Spinal cord (tissue), 9 donors: ENCODE measurements at regions not wholly inside any gene's neighbourhood (a gene's known extent, or its start where the extent isn't known, plus 50 kb on each side); places are given as distances from the start of the nearest gene placed in this dataset.

ENCODE experiments used
- DNase-seq, 6 donors: peaks; one replicate each; pipeline versions ENCODE4 v3.0.0 to v3.0.0-alpha.2; 2013 to 2015; ENCODE audit warnings: low spot score in 6 of 6, low read depth in 4 of 6
- H3K27ac ChIP-seq: one replicate; pipeline ENCODE4 v1.5.1; 2013; ENCODE audit warnings: low read depth, low read length, control low read depth
- H3K27me3 ChIP-seq: one replicate; pipeline ENCODE4 v1.6.1; 2013; ENCODE audit warnings: low read length; ENCODE audit not compliant: control insufficient read depth, insufficient read depth
- H3K36me3 ChIP-seq: one replicate; pipeline ENCODE4 v1.6.1; 2013; ENCODE audit warnings: low read length; ENCODE audit not compliant: control insufficient read depth, insufficient read depth
- H3K4me1 ChIP-seq: one replicate; pipeline ENCODE4 v1.6.1; 2013; ENCODE audit warnings: low read length; ENCODE audit not compliant: control insufficient read depth, insufficient read depth
- H3K4me3 ChIP-seq: one replicate; pipeline ENCODE4 v1.5.1; 2013; ENCODE audit warnings: low read depth, low read length, control low read depth
- H3K9me3 ChIP-seq: one replicate; pipeline ENCODE4 v1.6.1; 2013; ENCODE audit warnings: low read length; ENCODE audit not compliant: control insufficient read depth, insufficient read depth
- WGBS: methylation state at CpG from one replicate; pipeline ENCODE4 v1.1.5; 2013; ENCODE audit warnings: missing lambda C conversion rate; ENCODE audit not compliant: insufficient coverage; 5-methylcytosine and 5-hydroxymethylcytosine counted together
- donor health status: healthy.

- Histone ChIP-seq H3K4me3 (no peak overlapping the region), H3K9me3 (no peaks in the 10 kb centered on the region), H3K4me1 (no peaks in the 10 kb centered on the region), H3K27me3 (peaks cover 4% of the 10 kb centered on the region), H3K27ac (no peak overlapping the region), H3K36me3 (no peaks in the 10 kb centered on the region)
- 77% methylated on average over 3 of the region's 4 CpGs for WGBS
- DNase-seq = no peak
Observed at GRCh38 chr5:133741818-133742355, 129.5 kb upstream of the FSTL4 start.

- Histone ChIP-seq H3K36me3 (no peaks in the 10 kb centered on the region), H3K27me3 (peaks cover 2% of the 10 kb centered on the region), H3K4me3 (no peak overlapping the region), H3K27ac (no peak overlapping the region), H3K9me3 (no peaks in the 10 kb centered on the region), H3K4me1 (no peaks in the 10 kb centered on the region)
- DNase-seq = no peak
- 45% methylated on average over 2 of the region's 4 CpGs for WGBS
Observed at GRCh38 chr5:133741396-133741795, 129.1 kb upstream of the FSTL4 start.

GRCh38 chr5:133739181-133739780 is 126.9 kb upstream of the FSTL4 start:
- Histone ChIP-seq H3K27ac (no peak overlapping the region), H3K27me3 (no peaks in the 10 kb centered on the region), H3K36me3 (no peaks in the 10 kb centered on the region), H3K9me3 (no peaks in the 10 kb centered on the region), H3K4me3 (no peak overlapping the region), H3K4me1 (no peaks in the 10 kb centered on the region)
- WGBS = 83% methylated on average over 8 of the region's 10 CpGs
- peak in 1 of 6 donors; percentile 15 for DNase-seq

- H3K36me3 ChIP-seq = no peaks in the 10 kb centered on the region
- H3K4me1 ChIP-seq = no peaks in the 10 kb centered on the region
- H3K27me3 ChIP-seq = no peaks in the 10 kb centered on the region
- DNase-seq = no peak
- WGBS = 100% methylated on average over 3 of the region's 4 CpGs
- H3K4me3 ChIP-seq = no peak overlapping the region
- no peak overlapping the region for H3K27ac ChIP-seq
- no peaks in the 10 kb centered on the region for H3K9me3 ChIP-seq
Observed at GRCh38 chr5:133738271-133738670, 125.9 kb upstream of the FSTL4 start.

- 68% methylated on average over 5 of the region's 5 CpGs for WGBS
- no peak overlapping the region for H3K27ac ChIP-seq
Observed at GRCh38 chr5:133736512-133736911, 124.2 kb upstream of the FSTL4 start.

GRCh38 chr5:133735346-133735745 is 123.0 kb upstream of the FSTL4 start:
- WGBS = 20% methylated on average over 1 of the region's 9 CpGs
- Histone ChIP-seq H3K27me3 (no peaks in the 10 kb centered on the region), H3K36me3 (no peaks in the 10 kb centered on the region), H3K4me3 (no peak overlapping the region), H3K9me3 (peaks cover 1% of the 10 kb centered on the region), H3K27ac (no peak overlapping the region), H3K4me1 (no peaks in the 10 kb centered on the region)
- no peak for DNase-seq

More at GRCh38 chr5:133736512-133736911, 124.2 kb upstream of the FSTL4 start:
- no peaks in the 10 kb centered on the region for H3K36me3 ChIP-seq
- no peak overlapping the region for H3K4me3 ChIP-seq
- no peaks in the 10 kb centered on the region for H3K9me3 ChIP-seq
- DNase-seq = no peak
- H3K4me1 ChIP-seq = no peaks in the 10 kb centered on the region
- no peaks in the 10 kb centered on the region for H3K27me3 ChIP-seq

GRCh38 chr5:133734916-133735315 is 122.6 kb upstream of the FSTL4 start:
- Histone ChIP-seq H3K4me1 (no peaks in the 10 kb centered on the region), H3K9me3 (peaks cover 3% of the 10 kb centered on the region), H3K27ac (no peak overlapping the region), H3K4me3 (no peak overlapping the region), H3K36me3 (no peaks in the 10 kb centered on the region), H3K27me3 (no peaks in the 10 kb centered on the region)
- DNase-seq = no peak
- whole genome bisulfite sequencing = 90% methylated on average over 8 of the region's 8 CpGs

- WGBS = 97% methylated on average over 10 of the region's 10 CpGs
- Histone ChIP-seq H3K9me3 (peaks cover 4% of the 10 kb centered on the region), H3K4me1 (no peaks in the 10 kb centered on the region), H3K27me3 (no peaks in the 10 kb centered on the region), H3K27ac (no peak overlapping the region), H3K4me3 (no peak overlapping the region), H3K36me3 (no peaks in the 10 kb centered on the region)
- DNase-seq = no peak
Observed at GRCh38 chr5:133732536-133732935, 120.2 kb upstream of the FSTL4 start.

GRCh38 chr5:133731951-133732350 is 119.6 kb upstream of the FSTL4 start:
- no peak for DNase-seq
- 75% methylated on average over 3 of the region's 3 CpGs for WGBS
- H3K27ac ChIP-seq = no peak overlapping the region

GRCh38 chr5:133730866-133731265 is 118.5 kb upstream of the FSTL4 start:
- Histone ChIP-seq H3K4me3 (no peak overlapping the region), H3K36me3 (no peaks in the 10 kb centered on the region), H3K27ac (no peak overlapping the region), H3K4me1 (no peaks in the 10 kb centered on the region), H3K9me3 (peaks cover 4% of the 10 kb centered on the region), H3K27me3 (no peaks in the 10 kb centered on the region)
- no peak for DNase-seq
- WGBS = 91% methylated on average over 5 of the region's 7 CpGs

More at GRCh38 chr5:133731951-133732350, 119.6 kb upstream of the FSTL4 start:
- H3K9me3 ChIP-seq = peaks cover 4% of the 10 kb centered on the region
- no peaks in the 10 kb centered on the region for H3K36me3 ChIP-seq
- no peaks in the 10 kb centered on the region for H3K27me3 ChIP-seq
- H3K4me1 ChIP-seq = no peaks in the 10 kb centered on the region
- H3K4me3 ChIP-seq = no peak overlapping the region
